NCI-H1694 (cell line): ENCODE measurements at regions not wholly inside any gene's neighbourhood (a gene's known extent, or its start where the extent isn't known, plus 50 kb on each side); places are given as distances from the start of the nearest gene placed in this dataset.

Experiments used
- DNase-seq: peaks from one replicate; lab custom pipeline; 2025; lab: John Stamatoyannopoulos, UW

DNA sequence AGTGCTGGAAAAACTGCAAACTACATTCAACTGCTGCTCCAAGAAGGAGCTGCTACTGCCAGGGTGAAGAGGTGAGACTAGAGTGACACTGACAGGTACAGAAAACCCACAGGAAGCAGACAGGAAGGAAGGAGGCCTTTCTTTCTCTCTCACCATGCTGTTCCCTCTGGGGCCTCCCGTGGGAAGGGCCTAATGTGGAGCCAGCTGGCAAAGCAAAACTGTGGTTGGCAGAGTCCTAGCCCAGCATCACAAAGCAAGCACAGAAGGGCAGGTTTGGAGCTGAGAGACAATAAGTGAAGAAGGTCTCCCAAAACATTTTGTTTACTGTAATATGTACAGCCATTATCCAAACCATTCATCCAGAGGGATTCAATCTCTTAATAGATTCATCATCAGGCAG, 122.5 kb upstream of the MAX start:
- DNase-seq: peak; percentile 81

DNA sequence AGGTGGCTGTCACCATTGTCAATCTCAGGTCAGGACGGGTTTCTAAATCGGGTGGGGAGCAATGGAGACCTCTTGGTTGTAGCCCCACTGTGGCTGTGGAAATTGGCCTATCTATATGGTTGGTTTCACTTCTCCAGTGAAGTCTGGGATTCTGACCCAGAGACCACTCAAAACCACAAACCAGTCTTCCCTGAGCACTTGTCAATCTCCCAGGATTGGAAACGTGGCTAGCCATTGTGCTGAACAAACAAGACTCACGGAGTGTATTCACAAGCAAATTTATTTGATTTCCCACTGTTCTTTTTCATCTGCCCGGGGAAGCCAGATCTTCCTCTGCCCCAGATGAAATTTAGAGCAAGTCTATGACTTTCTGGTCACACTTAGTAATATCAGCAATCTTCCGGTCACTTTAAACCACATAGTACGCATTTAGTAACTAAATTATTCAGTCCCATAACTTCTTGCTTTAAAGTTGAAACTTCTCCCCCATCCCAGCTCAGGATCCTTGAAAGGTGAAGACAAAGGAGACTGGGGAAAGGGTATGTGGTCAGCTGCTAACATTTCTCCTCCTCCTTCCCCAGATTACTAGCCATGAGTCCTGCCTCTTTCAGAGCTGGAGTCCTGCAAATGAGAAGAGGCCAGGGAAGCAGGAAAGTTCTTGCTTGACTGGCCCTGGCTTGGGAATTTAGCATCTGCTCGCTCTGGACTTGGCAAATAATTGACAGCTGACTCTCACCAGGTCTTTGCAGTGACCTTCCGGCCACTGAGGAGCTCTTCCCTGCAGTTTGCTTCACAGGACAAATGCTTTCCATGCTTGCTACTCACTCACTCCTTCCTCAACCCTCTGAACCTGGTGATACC, 123.2 kb upstream of the MAX start:
- DNase-seq: no peak

DNA sequence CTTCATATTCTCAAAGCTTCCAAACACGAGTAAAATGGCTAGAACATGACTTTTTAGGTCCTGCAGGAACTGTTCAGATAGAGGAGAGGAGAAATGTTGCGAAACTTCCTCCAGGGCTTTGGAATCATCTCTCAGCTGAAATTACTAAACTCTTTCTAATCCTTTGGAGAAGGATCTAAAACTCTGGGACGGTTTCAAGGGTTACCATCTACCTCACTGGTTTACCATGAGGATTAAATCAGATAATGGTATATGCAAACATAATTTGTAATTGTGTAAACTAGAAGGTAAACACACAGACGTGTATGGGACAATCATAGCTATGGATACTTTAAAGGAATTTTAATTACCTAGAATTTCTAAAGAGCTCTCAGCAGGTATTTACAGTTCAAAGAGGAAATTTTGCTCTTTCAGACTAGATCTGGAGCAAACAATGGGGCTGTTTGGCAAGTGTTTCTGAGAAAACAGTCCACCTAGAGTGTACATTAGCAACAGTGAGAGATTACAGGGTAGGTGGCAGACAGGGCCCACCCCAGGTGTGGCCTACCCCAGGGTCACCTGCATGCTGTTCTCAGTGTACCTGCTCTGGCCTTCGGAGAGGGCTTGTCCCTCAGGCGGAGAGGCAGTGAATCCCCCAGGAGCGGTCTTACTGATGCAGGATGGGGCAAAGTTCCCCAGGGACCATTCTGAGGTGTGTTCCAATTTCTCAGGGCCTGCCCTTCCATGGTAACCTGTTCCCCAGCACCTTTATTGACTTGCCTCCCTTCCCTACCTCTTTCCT, 124.7 kb upstream of the MAX start:
- DNase-seq: no peak

DNA sequence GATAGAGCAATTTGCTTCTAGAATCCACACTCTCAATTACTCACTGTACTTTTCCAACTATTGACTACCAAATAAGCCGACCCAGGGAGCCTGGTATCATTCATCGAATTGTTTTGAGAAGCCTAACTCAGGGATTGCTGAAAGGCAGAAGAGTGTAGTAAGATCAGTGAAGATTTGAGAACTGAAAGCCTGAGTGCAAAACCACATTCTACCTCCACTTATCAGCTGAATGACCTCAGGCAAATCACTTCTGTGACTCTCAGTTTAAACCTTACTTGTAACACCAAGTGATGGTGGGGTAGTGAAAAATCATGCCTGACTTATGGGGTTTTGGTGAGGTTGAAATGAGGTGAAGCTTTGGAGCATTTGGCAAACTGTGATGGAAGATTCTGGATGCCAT, 126.1 kb upstream of the MAX start:
- DNase-seq: no peak

DNA sequence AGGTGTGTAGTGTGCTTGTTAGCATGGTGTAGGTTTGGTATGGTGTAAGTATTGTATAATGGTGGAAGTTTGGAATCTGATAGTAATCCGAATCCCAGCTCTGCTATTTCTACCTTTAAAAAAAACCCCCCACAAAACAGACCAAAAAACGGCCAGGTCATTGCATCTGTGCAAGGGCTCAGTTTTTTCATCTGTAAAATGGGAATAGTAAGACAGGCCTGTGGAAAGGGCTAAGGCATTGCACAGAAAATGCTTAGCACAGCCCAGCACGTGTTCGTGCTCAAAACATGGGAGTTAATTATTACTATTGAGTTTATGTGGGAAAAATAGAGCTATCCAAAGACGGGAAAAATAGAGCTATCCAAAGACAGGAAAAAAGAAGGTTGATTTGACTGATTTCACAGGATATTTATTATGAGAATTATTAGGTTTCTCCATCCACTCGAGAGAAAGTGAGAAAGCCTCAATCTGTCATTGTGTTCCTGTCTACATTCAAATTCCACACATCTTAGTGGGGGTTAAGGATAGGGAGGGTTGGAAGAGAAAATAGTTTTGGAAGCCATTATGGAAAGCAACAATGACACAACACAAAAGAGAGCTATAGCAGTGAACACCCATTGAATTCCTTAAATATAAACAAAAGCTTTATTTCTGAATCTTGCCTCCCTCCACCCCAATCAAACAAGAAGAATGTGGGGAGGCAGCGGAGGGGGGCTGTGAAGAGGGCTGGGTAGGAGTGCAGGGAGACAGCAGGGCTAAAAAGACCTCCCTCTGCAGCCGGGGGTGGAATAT, 126.8 kb upstream of the MAX start:
- no peak for DNase-seq

DNA sequence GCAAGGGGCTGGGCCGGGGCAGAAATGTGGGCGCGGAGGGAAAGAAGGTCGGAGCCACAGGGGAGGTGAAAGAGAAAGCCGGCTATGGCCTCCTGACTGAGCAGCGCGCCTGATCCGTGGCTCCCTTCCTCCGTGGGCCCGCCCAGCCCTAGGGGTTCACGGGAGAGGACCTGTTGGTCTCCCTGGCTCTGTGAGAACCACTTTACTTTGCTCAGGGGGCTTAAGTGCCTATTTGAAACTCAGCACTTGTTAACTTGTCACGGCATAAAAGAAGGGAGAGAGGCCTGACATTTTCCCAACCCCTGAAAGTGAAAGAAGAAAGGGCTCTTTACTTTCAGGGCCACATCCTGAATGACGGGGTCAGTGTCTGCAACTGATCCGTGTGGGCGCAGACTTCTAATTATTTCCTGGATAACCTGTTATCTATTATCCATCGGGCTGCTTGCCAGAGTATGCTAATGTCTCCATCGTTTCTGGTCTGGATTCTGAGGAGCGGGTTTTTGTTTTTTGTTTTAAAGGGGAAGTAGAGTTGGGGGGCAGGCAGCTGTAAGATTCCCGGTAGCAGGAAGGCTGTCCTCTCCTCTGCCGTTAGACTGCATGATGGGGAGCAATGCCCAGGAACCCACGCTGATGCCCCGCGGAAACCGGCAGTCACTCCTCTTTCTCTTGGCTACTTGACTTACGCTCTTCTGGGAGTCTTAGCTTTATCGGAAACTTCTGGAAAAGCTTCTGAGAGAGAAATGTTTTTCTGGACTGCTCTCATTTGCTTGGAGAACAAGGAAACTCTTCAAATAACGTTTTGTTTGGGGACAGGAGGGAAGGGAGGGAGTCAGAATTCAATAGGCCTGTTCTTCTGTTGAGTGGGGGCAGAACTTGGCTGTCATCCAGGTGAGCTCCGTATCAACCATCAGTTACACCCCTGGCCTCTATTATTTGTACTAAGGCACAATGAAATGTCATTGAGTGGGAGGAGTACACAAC, 127.7 kb upstream of the MAX start:
- no peak for DNase-seq

DNA sequence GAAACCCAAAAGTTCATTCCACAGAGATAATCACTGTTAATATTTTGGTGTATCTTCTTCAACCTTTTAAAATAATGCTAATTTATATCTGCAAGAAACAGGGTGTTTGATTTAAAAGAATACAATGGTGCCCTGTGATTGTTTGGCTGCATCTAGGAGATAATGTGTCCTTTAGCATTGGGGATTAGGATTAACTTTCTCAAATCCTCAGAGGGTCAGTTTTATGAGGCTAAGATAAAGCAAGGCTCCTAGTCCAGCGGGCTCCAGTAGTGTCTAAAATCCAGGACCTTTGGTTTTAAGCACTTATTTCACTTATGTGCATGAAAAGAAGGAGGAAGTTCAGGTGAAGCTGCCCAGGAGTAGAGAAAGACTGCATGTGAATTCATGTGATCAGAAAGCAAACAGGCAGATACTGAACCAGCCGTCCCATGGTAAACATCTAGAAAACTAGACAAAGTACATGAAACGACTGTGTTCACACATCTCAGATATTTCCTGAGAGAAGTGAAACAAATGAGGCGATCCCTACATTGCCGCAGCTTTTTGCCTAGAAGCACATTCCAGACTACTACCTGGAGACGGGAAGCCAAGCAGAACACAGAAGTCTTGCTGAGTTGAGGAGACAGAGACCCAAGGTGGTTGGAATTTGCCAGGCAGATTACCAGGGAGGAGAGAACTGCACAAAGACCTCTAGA, 129.1 kb upstream of the MAX start:
- no peak for DNase-seq

DNA sequence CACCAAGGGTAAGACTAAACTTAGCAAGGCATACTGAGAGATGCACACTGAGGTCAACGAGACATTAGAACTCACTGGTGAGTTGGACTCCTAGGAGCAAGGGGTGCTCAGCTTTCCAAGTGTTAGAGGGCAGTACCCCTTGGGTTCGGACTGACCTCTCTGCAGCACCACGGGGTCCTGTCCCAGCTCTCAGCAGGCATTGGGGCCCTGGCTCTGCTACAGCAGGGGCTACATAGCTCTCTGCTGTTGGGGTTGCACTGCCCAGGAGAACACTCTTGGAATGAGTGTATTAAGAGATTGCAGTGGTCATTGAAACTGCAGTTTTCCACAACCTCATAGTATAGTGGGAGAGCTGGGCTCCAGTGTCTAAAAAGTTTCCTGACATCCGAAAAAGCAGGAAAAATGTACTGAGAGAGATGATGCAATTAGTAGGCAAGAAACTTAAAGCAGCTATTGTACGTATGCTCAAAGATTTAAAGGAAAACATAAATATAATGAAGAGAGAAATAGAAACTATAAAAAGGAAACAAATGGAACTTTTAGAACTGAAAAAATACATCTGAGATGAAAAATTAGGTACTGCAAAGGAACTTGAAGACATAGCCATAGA, 132.5 kb upstream of the MAX start:
- no peak for DNase-seq

DNA sequence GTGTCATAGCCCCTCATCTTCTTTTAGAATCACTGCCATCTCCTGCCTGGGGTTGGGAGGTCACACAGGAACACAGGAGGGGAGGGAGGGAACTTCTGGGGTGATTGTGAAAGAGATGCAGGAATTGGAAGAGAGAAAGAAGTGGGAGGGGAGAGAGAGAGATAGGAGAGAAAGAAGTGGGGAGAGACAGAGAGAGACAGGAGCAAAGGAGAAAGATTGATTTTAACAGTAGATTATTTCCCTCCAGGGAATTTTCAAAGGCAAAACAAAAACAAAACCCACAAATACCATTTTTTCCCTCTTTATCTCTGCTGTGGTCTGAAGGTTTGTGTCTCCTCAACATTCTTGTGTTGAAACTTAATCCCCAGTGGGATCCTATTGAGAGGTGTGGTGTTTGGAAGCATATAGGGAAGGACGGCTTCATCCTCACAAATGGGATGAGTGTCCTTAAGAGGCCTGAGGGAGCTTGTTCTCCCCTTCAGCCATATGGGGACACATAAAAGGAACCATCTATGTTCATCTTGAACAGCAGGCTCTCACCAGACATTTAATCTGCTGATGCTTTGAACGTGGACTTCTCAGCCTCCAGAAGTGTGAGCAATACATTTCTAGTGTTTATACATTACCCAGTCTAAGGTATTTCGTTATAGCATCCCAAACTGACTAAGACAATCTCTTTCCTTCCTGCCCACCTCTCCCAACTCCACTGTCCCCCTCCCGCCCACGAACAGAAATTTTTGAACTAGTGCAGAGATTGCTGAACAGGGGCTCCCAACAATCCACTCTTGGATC, 134.9 kb upstream of the MAX start:
- DNase-seq: no peak

DNA sequence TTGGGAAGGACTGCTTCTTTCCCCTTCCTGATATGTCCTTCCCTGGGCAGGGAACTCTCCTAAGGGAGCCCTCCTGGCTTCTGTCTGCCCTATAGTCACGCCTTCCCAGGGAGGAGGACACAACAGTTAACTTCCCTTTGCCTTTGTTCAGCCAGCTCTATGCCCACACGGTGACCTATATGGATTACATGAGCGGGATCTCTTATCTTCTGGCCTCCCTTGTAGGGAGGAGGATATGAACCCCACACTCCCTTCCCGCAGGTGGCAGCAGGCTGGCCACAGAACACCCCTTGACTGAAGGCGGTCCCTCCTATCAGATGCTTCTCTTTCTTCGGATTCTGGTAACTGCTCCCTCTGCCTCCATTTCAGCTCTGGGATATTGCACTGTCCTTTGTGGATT, 135.6 kb upstream of the MAX start:
- DNase-seq: no peak

DNA sequence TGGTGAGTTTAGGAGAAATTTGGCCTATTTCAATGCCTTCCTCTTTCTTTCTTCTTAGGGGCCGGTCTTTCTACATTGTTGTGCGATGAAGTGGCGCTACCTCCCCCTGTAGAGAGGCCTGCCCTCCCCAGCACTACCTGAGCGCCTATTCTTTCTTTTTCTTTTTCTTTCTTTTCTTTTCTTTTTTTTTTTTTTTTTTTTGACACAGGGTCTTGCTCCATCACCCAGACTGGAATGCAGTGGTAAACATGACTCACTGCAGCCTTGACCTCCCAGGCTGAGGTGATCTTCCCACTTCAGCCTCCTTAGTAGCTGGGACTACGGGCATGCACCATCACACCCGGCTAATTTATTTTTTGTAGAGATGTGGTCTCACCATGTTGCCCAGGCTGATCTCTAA, 136.1 kb upstream of the MAX start:
- DNase-seq: no peak

DNA sequence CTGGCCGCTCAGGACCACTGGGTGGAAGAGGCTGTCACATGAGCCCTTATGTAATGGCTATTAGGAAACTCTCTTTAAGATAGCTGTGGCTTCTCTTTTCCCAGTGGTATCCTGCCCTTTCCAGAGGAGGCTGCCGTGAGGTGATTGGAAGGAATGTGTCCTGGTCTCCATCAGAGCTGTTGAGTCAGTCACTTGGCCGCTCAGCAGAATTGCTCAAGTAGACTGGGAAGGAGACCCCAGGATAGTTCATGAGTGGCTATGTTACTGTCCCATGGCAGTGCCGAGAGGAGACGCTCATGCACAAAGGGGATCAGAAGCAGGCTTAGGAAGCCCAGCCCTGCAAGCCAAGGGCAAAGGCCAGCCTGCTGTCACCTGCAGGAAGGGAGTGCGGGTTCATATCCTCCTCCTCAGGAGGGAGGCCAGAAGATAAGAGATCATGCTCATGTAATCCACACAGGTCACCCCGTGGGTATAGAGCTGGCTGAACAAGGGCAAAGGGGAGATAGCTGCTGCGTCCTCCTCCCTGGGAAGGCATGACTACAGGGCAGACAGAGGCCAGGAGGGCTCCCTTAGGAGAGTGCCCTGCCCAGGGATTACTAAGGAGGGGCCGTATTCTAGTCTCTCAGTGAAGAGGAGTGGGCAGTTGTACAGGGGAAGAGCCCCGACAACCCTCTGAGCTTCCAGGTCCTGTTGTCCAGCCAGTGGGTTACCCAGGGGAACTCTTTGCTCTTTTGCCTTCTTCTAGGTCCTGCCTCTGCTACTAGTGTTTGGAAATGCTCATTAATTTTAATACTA, 137.0 kb upstream of the MAX start:
- DNase-seq: no peak

DNA sequence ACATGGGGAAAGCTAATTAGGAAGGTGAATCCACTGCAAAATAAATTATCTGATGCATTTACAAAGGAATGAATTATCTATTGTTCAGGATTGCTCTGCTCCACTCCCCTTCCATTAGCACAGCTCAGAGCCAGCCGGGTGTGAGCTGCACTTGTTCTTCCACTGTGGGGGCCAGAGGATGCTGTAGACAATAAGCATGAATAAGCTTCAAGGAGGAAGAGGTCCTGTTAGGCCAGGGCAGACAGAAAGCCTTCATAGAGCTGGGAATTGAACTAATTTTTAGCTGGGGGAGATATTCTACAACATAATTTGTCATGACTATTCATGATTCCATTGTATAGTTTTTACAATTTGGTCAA, 137.6 kb upstream of the MAX start:
- no peak for DNase-seq

DNA sequence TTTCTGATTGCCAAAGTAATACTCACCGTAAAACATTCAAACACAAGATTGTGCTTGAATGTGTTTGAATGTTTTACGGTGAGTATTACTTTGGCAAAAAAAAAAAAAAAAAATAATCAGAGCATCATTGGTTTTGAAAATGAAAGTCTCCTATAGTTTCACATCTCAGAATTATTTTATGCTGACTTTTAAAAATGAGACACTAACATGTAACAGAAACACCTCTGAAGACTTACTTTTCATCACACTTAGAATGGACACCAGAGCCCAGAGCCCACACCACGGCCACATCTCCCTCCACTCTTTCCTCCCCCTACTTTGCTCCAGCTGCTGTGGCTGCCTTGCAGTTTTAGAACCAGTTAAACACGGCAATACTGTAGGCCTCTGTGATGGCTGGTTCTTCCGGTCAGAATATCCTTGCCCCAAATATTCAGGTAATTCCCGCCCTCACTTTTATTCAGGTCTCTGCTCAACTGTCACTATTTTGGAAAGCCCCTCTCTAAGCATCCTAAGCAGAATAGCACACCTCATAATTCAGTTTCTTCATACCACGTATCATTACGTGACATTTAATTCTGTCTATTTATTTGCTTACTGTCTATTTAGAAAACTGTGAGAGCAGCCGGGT, 138.9 kb upstream of the MAX start:
- DNase-seq: no peak

DNA sequence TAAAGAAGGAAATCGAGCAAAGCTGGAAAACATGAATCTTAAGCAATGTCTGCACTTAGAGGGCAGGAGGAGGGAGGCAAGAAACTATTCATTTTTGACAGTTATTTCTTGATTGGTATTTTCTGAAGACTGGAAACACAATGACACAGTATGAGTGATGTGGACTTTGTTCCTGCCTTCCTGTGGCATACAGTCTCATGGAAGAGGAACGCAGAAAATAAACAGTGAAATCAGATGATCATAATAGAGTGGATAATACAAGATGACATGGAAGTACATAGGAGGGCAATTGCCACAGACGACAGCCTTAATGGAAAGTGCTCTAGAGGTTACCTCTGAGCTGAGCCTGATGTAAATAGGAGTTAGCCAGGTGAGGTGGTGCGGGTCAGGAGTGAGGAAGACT, 140.4 kb upstream of the MAX start:
- DNase-seq: no peak

DNA sequence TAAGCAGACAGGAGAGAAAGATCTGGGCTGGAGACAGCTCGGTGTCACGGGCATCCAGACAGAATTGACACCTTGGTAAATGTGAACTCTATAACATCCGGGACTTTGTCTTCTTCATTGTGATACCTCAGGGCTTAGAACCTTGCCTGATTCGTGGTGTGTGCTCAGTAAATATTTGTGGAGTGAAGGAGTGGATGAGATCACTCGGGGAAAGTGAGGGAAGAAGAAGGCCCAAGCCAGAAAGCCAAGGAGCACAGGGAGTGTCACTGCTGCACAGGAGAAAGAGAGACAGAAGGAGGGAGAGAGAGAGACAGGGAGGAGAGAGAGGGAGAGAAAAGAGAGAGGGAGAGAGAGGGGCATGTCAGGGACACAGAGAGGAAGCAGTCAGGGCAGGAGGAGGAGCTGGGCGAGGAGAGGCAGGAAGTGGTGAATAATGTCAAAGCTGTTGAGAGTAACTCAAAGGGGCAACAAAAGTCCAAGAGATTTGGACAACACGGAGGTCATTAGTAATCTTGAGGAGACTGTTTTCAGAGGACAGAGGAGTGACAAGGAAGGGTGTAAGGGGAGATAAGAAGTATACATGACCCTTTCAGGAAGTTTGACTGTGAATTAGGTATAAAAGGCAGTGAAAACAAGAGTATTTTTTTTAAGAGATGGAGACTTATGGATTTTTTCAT, 141.6 kb upstream of the MAX start:
- DNase-seq: no peak

DNA sequence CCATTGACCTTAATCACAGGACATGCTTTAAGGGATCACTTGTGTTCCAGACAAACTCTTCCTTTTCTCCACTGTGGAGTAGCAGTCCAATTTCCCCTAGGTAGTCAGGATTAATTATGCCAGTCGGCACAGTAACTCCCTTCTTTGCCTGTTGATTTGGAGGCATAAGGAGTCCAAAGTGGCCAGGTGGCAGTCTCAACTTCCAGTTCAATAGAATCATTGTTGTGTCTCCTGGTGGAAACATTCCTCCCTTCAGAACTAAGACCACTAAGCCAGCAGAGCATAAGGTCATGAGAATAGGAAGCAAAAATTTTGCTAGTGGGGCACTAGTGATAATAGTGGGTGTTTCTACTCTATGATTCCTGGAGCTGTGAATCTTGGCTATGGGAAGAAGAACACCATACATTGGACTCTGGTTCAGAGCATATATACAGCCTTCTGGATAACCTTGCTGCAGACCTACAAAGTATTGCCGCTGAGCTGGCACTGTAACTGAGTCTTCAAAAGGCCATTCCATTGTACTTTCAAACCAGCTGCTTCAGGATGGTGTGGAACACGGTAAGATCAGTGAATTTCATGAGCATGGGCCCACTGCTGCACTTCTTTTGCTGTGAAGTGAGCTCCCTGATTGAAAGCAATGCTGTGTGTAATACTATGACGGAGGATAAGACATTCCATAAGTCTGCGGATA, 147.3 kb upstream of the MAX start:
- no peak for DNase-seq
